OCI-LY1 (cell line): ENCODE measurements at regions not wholly inside any gene's neighbourhood (a gene's known extent, or its start where the extent isn't known, plus 50 kb on each side); places are given as distances from the start of the nearest gene placed in this dataset.
"Not testable (repeated sequence)": the region's sequence is repeated elsewhere in the genome, so short reads cannot be mapped to it uniquely, and the experiment has no call there.

ENCODE experiments used
- EZH2 ChIP-seq: fragments of 200-600 bp; sonication (generic), shearing (Covaris generic); IDR thresholded peaks from 2 replicates; pipeline ENCODE4 v1.8.0; 2017; ENCODE audit warnings: borderline replicate concordance, mixed run types, mild to moderate bottlenecking, antibody characterized with exemption, low read length, moderate library complexity, mixed read lengths
- TF ChIP-seq, protein P1 (sequence below): fragments of 200-600 bp; sonication (generic), shearing (Covaris generic); IDR thresholded peaks from 2 replicates; pipeline ENCODE4 v1.5.1; 2017; ENCODE audit warnings: mild to moderate bottlenecking, antibody characterized with exemption, low read length, moderate library complexity, mixed read lengths

DNA sequence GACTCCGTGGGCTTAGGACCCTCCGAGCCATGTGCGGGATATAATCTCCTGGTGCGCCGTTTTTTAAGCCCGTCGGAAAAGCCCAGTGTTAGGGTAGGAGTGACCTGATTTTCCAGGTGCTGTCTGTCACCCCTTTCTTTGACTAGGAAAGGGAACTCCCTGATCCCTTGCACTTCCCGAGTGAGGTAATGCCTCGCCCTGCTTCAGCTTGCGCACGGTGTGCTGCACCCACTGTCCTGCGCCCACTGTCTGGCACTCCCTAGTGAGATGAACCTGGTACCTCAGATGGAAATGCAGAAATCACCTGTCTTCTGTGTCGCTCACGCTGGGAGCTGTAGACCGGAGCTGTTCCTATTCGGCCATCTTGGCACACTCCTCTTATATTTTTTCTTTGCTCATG is 95.1 kb upstream of the FRMD4B start:
- TF ChIP-seq, protein P1, sequence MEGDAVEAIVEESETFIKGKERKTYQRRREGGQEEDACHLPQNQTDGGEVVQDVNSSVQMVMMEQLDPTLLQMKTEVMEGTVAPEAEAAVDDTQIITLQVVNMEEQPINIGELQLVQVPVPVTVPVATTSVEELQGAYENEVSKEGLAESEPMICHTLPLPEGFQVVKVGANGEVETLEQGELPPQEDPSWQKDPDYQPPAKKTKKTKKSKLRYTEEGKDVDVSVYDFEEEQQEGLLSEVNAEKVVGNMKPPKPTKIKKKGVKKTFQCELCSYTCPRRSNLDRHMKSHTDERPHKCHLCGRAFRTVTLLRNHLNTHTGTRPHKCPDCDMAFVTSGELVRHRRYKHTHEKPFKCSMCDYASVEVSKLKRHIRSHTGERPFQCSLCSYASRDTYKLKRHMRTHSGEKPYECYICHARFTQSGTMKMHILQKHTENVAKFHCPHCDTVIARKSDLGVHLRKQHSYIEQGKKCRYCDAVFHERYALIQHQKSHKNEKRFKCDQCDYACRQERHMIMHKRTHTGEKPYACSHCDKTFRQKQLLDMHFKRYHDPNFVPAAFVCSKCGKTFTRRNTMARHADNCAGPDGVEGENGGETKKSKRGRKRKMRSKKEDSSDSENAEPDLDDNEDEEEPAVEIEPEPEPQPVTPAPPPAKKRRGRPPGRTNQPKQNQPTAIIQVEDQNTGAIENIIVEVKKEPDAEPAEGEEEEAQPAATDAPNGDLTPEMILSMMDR: not testable (repeated sequence)
- not testable (repeated sequence) for TF ChIP-seq EZH2
